ENCODE measurements at regions not wholly inside any gene's neighbourhood (a gene's known extent, or its start where the extent isn't known, plus 50 kb on each side); places are given as distances from the start of the nearest gene placed in this dataset.

GRCh38 chr22:26933105-26933590, 275.8 kb downstream of the MIAT start:
- TF ChIP-seq, protein P1, sequence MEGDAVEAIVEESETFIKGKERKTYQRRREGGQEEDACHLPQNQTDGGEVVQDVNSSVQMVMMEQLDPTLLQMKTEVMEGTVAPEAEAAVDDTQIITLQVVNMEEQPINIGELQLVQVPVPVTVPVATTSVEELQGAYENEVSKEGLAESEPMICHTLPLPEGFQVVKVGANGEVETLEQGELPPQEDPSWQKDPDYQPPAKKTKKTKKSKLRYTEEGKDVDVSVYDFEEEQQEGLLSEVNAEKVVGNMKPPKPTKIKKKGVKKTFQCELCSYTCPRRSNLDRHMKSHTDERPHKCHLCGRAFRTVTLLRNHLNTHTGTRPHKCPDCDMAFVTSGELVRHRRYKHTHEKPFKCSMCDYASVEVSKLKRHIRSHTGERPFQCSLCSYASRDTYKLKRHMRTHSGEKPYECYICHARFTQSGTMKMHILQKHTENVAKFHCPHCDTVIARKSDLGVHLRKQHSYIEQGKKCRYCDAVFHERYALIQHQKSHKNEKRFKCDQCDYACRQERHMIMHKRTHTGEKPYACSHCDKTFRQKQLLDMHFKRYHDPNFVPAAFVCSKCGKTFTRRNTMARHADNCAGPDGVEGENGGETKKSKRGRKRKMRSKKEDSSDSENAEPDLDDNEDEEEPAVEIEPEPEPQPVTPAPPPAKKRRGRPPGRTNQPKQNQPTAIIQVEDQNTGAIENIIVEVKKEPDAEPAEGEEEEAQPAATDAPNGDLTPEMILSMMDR (IDR thresholded peaks at IDR 0.05; ENCODE audit: control extremely low read depth in 1 of 3, insufficient read depth in 1 of 3, low read depth in 1 of 3, low read length in 3 of 3) = no peak
- TF ChIP-seq CEBPB (IDR thresholded peaks at IDR 0.05; ENCODE audit: low read depth, low read length) (no peak), POLR2AphosphoS5 (IDR thresholded peaks at IDR 0.05; ENCODE audit: low read depth, low read length) (no peak), SIX5 (IDR thresholded peaks at IDR 0.05; ENCODE audit: low read depth, low read length) (no peak), MAX (IDR thresholded peaks at IDR 0.05) (no peak), SIN3A (conservative IDR thresholded peaks at IDR 0.05 in 1 of 2, IDR thresholded peaks at IDR 0.05 in 1 of 2; ENCODE audit: low read depth in 1 of 2, low read length in 2 of 2) (no peak), CHD1 (IDR thresholded peaks at IDR 0.05; ENCODE audit: low read depth, low read length) (no peak), EZH2 (IDR thresholded peaks at IDR 0.05; ENCODE audit: low read depth, low read length, severe bottlenecking) (no peak), NRF1 (IDR thresholded peaks at IDR 0.05; ENCODE audit: low read depth, low read length) (no peak), EP300 (IDR thresholded peaks at IDR 0.05; ENCODE audit: borderline replicate concordance in 1 of 2, low read depth in 2 of 2, low read length in 2 of 2) (no peak), ZNF274 (IDR thresholded peaks at IDR 0.05; ENCODE audit: borderline replicate concordance, extremely low read depth, low read length) (no peak), TAF1 (IDR thresholded peaks at IDR 0.05; ENCODE audit: low read depth, low read length) (no peak), RFX5 (IDR thresholded peaks at IDR 0.05; ENCODE audit: borderline replicate concordance, low read depth, low read length) (no peak)

Data from H1 (cell line).